ENCODE measurements at regions not wholly inside any gene's neighbourhood (a gene's known extent, or its start where the extent isn't known, plus 50 kb on each side); places are given as distances from the start of the nearest gene placed in this dataset.

DNA sequence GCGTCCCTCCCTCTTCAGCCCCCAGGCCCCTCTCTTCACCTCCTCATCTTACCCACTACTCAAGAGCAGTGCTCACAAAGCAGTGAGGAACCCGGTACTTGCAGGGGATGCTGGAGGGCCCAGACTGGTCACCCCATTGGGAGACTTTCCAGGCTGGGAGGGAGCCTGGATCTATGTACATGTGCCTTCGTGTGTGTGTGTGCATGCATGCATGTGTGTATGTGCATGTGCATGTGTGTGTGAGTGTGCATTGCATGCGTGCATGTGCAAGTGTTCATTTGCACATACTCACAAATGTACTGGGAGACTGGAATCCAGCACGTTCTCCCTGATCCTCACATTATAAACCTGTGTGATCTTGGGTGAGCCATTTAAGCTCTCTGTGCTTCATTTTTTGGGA, 696.0 kb upstream of the EEF2KMT start:
- TF ChIP-seq CTCF (IDR thresholded peaks at IDR 0.05; ENCODE audit: insufficient read depth, low read length, poor library complexity, severe bottlenecking) = no peak
- no peak for TF ChIP-seq EZH2phosphoT487 (conservative IDR thresholded peaks at IDR 0.05; ENCODE audit: low read length)

All from SU-DHL-6 (cell line).